CD14-positive monocyte (primary cell): ENCODE measurements at regions not wholly inside any gene's neighbourhood (a gene's known extent, or its start where the extent isn't known, plus 50 kb on each side); places are given as distances from the start of the nearest gene placed in this dataset.

ENCODE experiments used
- DNase-seq, 3 donors: peaks; one replicate each; pipeline ENCODE4 v3.0.0-alpha.2; 2011 to 2022
- H2AFZ ChIP-seq: 2 replicates; pipeline ENCODE4 v1.6.0; 2012; ENCODE audit warnings: mild to moderate bottlenecking, low read depth, low read length, inconsistent platforms; ENCODE audit not compliant: insufficient read depth, poor library complexity, severe bottlenecking
- H3K27ac ChIP-seq, 2 donors: 1 replicate in 1 of 2; 2 replicates in 1 of 2; pipeline ENCODE4 v1.5.1; 2012 to 2013; ENCODE audit warnings: low read length in 2 of 2, control low read depth in 1 of 2, inconsistent platforms in 1 of 2, low read depth in 1 of 2, mild to moderate bottlenecking in 1 of 2
- H3K27me3 ChIP-seq, 2 donors: one replicate each; pipeline versions ENCODE4 v1.6.0 to v1.6.1; 2011 to 2013; ENCODE audit warnings: low read length in 2 of 2; ENCODE audit not compliant: control insufficient read depth in 2 of 2, insufficient read depth in 2 of 2
- H3K36me3 ChIP-seq, 2 donors: replicated peaks in 1 of 2; 1 replicate in 1 of 2; 2 replicates in 1 of 2; pipeline versions ENCODE4 v1.5.1 to v1.6.1; 2012 to 2013; ENCODE audit warnings: low read length in 2 of 2, control low read depth in 1 of 2, inconsistent platforms in 1 of 2, mild to moderate bottlenecking in 1 of 2; ENCODE audit not compliant: insufficient read depth in 2 of 2, control insufficient read depth in 1 of 2
- H3K4me1 ChIP-seq, 2 donors: 1 replicate in 1 of 2; 2 replicates in 1 of 2; pipeline versions ENCODE4 v1.5.1 to v1.6.1; 2012 to 2013; ENCODE audit warnings: low read length in 2 of 2, control low read depth in 1 of 2, inconsistent platforms in 1 of 2, mild to moderate bottlenecking in 1 of 2, moderate library complexity in 1 of 2; ENCODE audit not compliant: insufficient read depth in 2 of 2, control insufficient read depth in 1 of 2
- H3K4me2 ChIP-seq: replicated peaks from 2 replicates; pipeline ENCODE3; 2012; ENCODE audit warnings: low read length, moderate library complexity, mild to moderate bottlenecking; ENCODE audit not compliant: poor library complexity, severe bottlenecking; ENCODE audit errors: extremely low read depth
- H3K4me3 ChIP-seq, 3 experiments: fragments of 200-600 bp in 1 of 3; sonication (generic) in 1 of 3; replicated peaks in 1 of 3; 1 replicate in 2 of 3; 2 replicates in 1 of 3; pipeline ENCODE4 v1.5.1; 2011 to 2013; ENCODE audit warnings: low read length in 3 of 3, mild to moderate bottlenecking in 3 of 3, control low read depth in 2 of 3, low read depth in 2 of 3, inconsistent platforms in 1 of 3, moderate library complexity in 1 of 3
- H3K79me2 ChIP-seq: 2 replicates; pipeline ENCODE4 v1.6.0; 2012; ENCODE audit warnings: mild to moderate bottlenecking, control low read depth, inconsistent platforms, low read length, moderate library complexity; ENCODE audit not compliant: insufficient read depth
- H3K9ac ChIP-seq: 2 replicates; pipeline ENCODE4 v1.6.0; 2017; ENCODE audit warnings: low read length, mild to moderate bottlenecking; ENCODE audit not compliant: insufficient read depth, poor library complexity, severe bottlenecking
- H3K9me3 ChIP-seq, 2 donors: replicated peaks in 1 of 2; 1 replicate in 1 of 2; 2 replicates in 1 of 2; pipeline versions ENCODE4 v1.5.1 to v1.6.1; 2012 to 2013; ENCODE audit warnings: low read length in 2 of 2, control low read depth in 1 of 2; ENCODE audit not compliant: control insufficient read depth in 1 of 2, insufficient read depth in 1 of 2
- H4K20me1 ChIP-seq: 2 replicates; pipeline ENCODE4 v1.6.0; 2012; ENCODE audit warnings: mild to moderate bottlenecking, low read length, control low read depth, moderate library complexity; ENCODE audit not compliant: insufficient read depth
- H3K27ac Mint-ChIP-seq, 7 donors: one replicate each; pipeline ENCODE4 v1.8.0; 2020; ENCODE audit warnings: mild to moderate bottlenecking in 7 of 7, mixed read lengths in 7 of 7, moderate library complexity in 6 of 7, inconsistent platforms in 2 of 7
- H3K27me3 Mint-ChIP-seq, 3 donors: one replicate each; pipeline ENCODE4 v1.8.0; 2021 to 2022; ENCODE audit warnings: low read depth in 3 of 3, mild to moderate bottlenecking in 3 of 3, mixed read lengths in 3 of 3, moderate library complexity in 3 of 3, inconsistent platforms in 1 of 3
- H3K36me3 Mint-ChIP-seq, 2 donors: one replicate each; pipeline ENCODE4 v1.8.0; 2020; ENCODE audit warnings: mixed read lengths in 2 of 2, inconsistent platforms in 1 of 2, mild to moderate bottlenecking in 1 of 2
- H3K4me1 Mint-ChIP-seq: one replicate; pipeline ENCODE4 v1.8.0; 2020; ENCODE audit warnings: mild to moderate bottlenecking, mixed read lengths
- H3K4me3 Mint-ChIP-seq, 2 donors: one replicate each; pipeline ENCODE4 v1.8.0; 2020; ENCODE audit warnings: mild to moderate bottlenecking in 2 of 2, mixed read lengths in 2 of 2, moderate library complexity in 1 of 2
- H3K9me3 Mint-ChIP-seq, 7 donors: one replicate each; pipeline ENCODE4 v1.8.0; 2020 to 2022; ENCODE audit warnings: mixed read lengths in 7 of 7, mild to moderate bottlenecking in 6 of 7, moderate library complexity in 6 of 7, inconsistent platforms in 2 of 7
- CTCF ChIP-seq: fragments of 200-600 bp; IDR thresholded peaks from one replicate; pipeline ENCODE4 v1.8.0; 2022; ENCODE audit warnings: antibody characterized with exemption, mild to moderate bottlenecking
- WGBS: methylation state at CpG from one replicate; pipeline ENCODE4 v1.1.5; 2013; ENCODE audit warnings: missing lambda C conversion rate; ENCODE audit not compliant: insufficient coverage; 5-methylcytosine and 5-hydroxymethylcytosine counted together
- intact Hi-C, 2 donors: fragments of 100-400 bp; cut with micrococcal nuclease; formaldehyde crosslinking; loops; one replicate each; pipeline versions ENCODE4 v1.15.0 to v1.15.1; 2023

- no peak overlapping the region for H3K4me3 ChIP-seq
- no peak overlapping the region for H3K9ac ChIP-seq
- H4K20me1 ChIP-seq, result no peaks in the 10 kb centered on the region
- H3K27me3 ChIP-seq, result no peaks in the 10 kb centered on the region
- no peak overlapping the region for H2AFZ ChIP-seq
- H3K27ac ChIP-seq, result no peak overlapping the region
- no peaks in the 10 kb centered on the region for H3K4me1 ChIP-seq
- no peak overlapping the region for H3K4me2 ChIP-seq
- no peaks in the 10 kb centered on the region for H3K9me3 ChIP-seq
- intact Hi-C loops, result no loop called here
- peaks cover 2% of the 10 kb centered on the region for H3K4me1 Mint-ChIP-seq
- H3K36me3 Mint-ChIP-seq, result no peaks in the 10 kb centered on the region
- no peak overlapping the region for H3K4me3 Mint-ChIP-seq
- no peak for DNase-seq
- no peak for TF ChIP-seq CTCF
- no peaks in the 10 kb centered on the region for H3K36me3 ChIP-seq
- H3K79me2 ChIP-seq, result no peaks in the 10 kb centered on the region
- peaks cover 0 to 8% (median 6%) of the 10 kb centered on the region in 7 donors for H3K9me3 Mint-ChIP-seq
- WGBS, result 100% methylated on average over 1 of the region's 1 CpG
- no peaks in the 10 kb centered on the region for H3K27me3 Mint-ChIP-seq
- H3K27ac Mint-ChIP-seq, result no peak overlapping the region
These were observed 413.2 kb downstream of the CETN3 start for GRCh38 chr5:89996335-89996734.

- Histone ChIP-seq H2AFZ (no peak overlapping the region), H3K9ac (no peak overlapping the region), H3K79me2 (no peaks in the 10 kb centered on the region), H3K27ac (no peak overlapping the region), H3K4me3 (no peak overlapping the region), H3K27me3 (no peaks in the 10 kb centered on the region), H4K20me1 (no peaks in the 10 kb centered on the region), H3K4me2 (no peak overlapping the region), H3K36me3 (no peaks in the 10 kb centered on the region), H3K4me1 (no peaks in the 10 kb centered on the region), H3K9me3 (no peaks in the 10 kb centered on the region)
- H3K36me3 Mint-ChIP-seq, result no peaks in the 10 kb centered on the region
- H3K4me3 Mint-ChIP-seq, result no peak overlapping the region
- no peak for DNase-seq
- intact Hi-C loops, result no loop called here
- no peaks in the 10 kb centered on the region for H3K27me3 Mint-ChIP-seq
- no peak for TF ChIP-seq CTCF
- H3K4me1 Mint-ChIP-seq, result peaks cover 2% of the 10 kb centered on the region
- no peak overlapping the region for H3K27ac Mint-ChIP-seq
- H3K9me3 Mint-ChIP-seq, result peaks cover 0 to 5% (median 0%) of the 10 kb centered on the region in 7 donors
These were observed 415.3 kb downstream of the CETN3 start for GRCh38 chr5:89994266-89994665.
